Testis (tissue), 2 donors: ENCODE measurements at regions not wholly inside any gene's neighbourhood (a gene's known extent, or its start where the extent isn't known, plus 50 kb on each side); places are given as distances from the start of the nearest gene placed in this dataset.

Experiments used
- DNase-seq: peaks from one replicate; pipeline ENCODE4 v3.0.0-alpha.2; 2019
- H3K27ac ChIP-seq, 2 donors: fragments of 200-600 bp; sonication (generic); one replicate each; pipeline ENCODE4 v1.5.1; 2019
- H3K27me3 ChIP-seq: fragments of 200-600 bp; sonication (generic); one replicate; pipeline ENCODE4 v1.5.1; 2019
- H3K36me3 ChIP-seq: fragments of 200-600 bp; sonication (generic); one replicate; pipeline ENCODE4 v1.5.1; 2017; ENCODE audit warnings: low read depth; ENCODE audit errors: missing control alignments
- H3K4me1 ChIP-seq: fragments of 200-600 bp; sonication (generic); one replicate; pipeline ENCODE4 v1.5.1; 2019
- H3K4me3 ChIP-seq, 2 donors: fragments of 200-600 bp; sonication (generic); one replicate each; pipeline ENCODE4 v1.5.1; 2017 to 2019
- H3K9me3 ChIP-seq: fragments of 200-600 bp; sonication (generic); one replicate; pipeline ENCODE4 v1.5.1; 2017
- POLR2A ChIP-seq: fragments of 450-650 bp; IDR thresholded peaks from one replicate; pipeline ENCODE4 v1.6.1; 2017; ENCODE audit warnings: antibody characterized with exemption, mild to moderate bottlenecking, moderate library complexity
- WGBS, 2 donors: methylation state at CpG; one replicate each; pipeline ENCODE4 v1.1.5; 2018; 5-methylcytosine and 5-hydroxymethylcytosine counted together
- intact Hi-C: fragments of 100-400 bp; cut with DNase I; formaldehyde crosslinking; loops from one replicate; pipeline ENCODE4 v1.15.1; 2023; ENCODE audit warnings: low total_unique reads
- TF ChIP-seq, protein P1 (sequence below), 3 experiments: fragments of 450-650 bp in 2 of 3; fragments of 200-600 bp in 1 of 3; sonication (generic) in 1 of 3; IDR thresholded peaks; one replicate each; pipeline ENCODE4 v1.5.1; 2016 to 2019; ENCODE audit warnings: antibody characterized with exemption in 3 of 3, mild to moderate bottlenecking in 2 of 3, moderate library complexity in 1 of 3

DNA sequence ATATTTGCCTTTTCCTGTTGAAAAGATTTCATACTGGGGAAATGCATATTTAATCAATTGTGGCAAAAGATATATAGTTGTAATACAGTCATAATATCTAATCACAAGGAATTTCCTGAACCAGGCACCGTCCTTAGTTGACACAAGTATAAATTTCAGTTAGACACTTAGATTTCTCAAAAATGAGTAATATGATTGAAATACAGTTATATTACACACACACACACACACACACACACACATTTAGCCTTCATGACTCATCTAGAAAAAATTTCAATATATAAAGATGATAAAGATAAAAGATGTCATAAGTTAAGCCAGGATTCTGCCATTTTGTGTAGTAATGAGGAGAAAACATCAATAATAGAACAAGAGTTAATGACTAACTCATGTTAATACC is 258.4 kb upstream of the ZNF804A start:
- no peak overlapping the region for H3K4me3 ChIP-seq
- intact Hi-C loops, result no loop called here
- no peaks in the 10 kb centered on the region for H3K36me3 ChIP-seq
- 48 to 69% methylated on average over 1 of the region's 1 CpG for WGBS, 2 donors
- H3K27ac ChIP-seq, result no peak overlapping the region
- DNase-seq, result no peak
- no peaks in the 10 kb centered on the region for H3K27me3 ChIP-seq
- H3K4me1 ChIP-seq, result no peaks in the 10 kb centered on the region
- H3K9me3 ChIP-seq, result no peaks in the 10 kb centered on the region
- no peak for TF ChIP-seq POLR2A
- TF ChIP-seq, protein P1, sequence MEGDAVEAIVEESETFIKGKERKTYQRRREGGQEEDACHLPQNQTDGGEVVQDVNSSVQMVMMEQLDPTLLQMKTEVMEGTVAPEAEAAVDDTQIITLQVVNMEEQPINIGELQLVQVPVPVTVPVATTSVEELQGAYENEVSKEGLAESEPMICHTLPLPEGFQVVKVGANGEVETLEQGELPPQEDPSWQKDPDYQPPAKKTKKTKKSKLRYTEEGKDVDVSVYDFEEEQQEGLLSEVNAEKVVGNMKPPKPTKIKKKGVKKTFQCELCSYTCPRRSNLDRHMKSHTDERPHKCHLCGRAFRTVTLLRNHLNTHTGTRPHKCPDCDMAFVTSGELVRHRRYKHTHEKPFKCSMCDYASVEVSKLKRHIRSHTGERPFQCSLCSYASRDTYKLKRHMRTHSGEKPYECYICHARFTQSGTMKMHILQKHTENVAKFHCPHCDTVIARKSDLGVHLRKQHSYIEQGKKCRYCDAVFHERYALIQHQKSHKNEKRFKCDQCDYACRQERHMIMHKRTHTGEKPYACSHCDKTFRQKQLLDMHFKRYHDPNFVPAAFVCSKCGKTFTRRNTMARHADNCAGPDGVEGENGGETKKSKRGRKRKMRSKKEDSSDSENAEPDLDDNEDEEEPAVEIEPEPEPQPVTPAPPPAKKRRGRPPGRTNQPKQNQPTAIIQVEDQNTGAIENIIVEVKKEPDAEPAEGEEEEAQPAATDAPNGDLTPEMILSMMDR (IDR thresholded peaks at IDR 0.05), result no peak

- H3K27ac ChIP-seq, result no peak overlapping the region
- H3K4me1 ChIP-seq, result no peaks in the 10 kb centered on the region
- no peak for DNase-seq
- no peak for TF ChIP-seq POLR2A
- TF ChIP-seq, protein P1 (IDR thresholded peaks at IDR 0.05), result no peak
- H3K9me3 ChIP-seq, result no peaks in the 10 kb centered on the region
- WGBS, 2 donors, result 89 to 96% methylated on average over 2 of the region's 2 CpGs
- no peaks in the 10 kb centered on the region for H3K36me3 ChIP-seq
- H3K27me3 ChIP-seq, result no peaks in the 10 kb centered on the region
- H3K4me3 ChIP-seq, result no peak overlapping the region
- intact Hi-C loops, result no loop called here
Measured at GRCh38 chr2:184346338-184346862, 251.9 kb upstream of the ZNF804A start.

GRCh38 chr2:184351126-184351525 is 247.2 kb upstream of the ZNF804A start:
- 68 to 79% methylated on average over 1 of the region's 1 CpG for WGBS, 2 donors
- intact Hi-C loops, result no loop called here

DNA sequence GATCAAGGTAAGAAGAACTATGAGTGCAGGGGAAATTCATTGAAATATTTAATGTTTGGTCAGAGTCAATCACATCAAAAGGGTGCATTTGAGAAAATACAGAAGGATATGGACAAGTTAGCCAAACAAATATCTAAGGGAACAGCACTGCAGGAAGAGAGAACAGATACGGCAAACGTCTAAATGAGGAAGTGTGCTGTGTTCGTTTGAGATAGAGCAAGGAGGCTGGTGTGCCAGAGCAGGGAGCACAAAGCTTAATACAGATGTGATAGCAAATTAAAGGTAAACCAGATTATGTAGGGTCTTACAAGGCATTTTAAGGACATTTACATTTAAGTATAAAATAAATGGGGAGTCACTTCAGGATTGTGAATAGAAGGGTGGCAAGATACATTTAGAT is 241.3 kb upstream of the ZNF804A start:
- no peak for DNase-seq
- TF ChIP-seq, protein P1 (IDR thresholded peaks at IDR 0.05), result no peak
- no peak for TF ChIP-seq POLR2A
- Histone ChIP-seq H3K4me3 (no peak overlapping the region), H3K9me3 (no peaks in the 10 kb centered on the region), H3K27me3 (no peaks in the 10 kb centered on the region), H3K27ac (no peak overlapping the region), H3K36me3 (no peaks in the 10 kb centered on the region), H3K4me1 (no peaks in the 10 kb centered on the region)
- intact Hi-C loops, result no loop called here
- 60 to 65% methylated on average over 3 of the region's 3 CpGs for WGBS, 2 donors

More at GRCh38 chr2:184351126-184351525, 247.2 kb upstream of the ZNF804A start:
- DNase-seq, result no peak
- Histone ChIP-seq H3K27me3 (no peaks in the 10 kb centered on the region), H3K4me1 (no peaks in the 10 kb centered on the region), H3K4me3 (no peak overlapping the region), H3K27ac (no peak overlapping the region), H3K36me3 (no peaks in the 10 kb centered on the region), H3K9me3 (no peaks in the 10 kb centered on the region)
- TF ChIP-seq, protein P1 (IDR thresholded peaks at IDR 0.05), result no peak
- TF ChIP-seq POLR2A, result no peak

GRCh38 chr2:184359379-184359778 is 238.9 kb upstream of the ZNF804A start:
- H3K9me3 ChIP-seq, result no peaks in the 10 kb centered on the region
- no peak overlapping the region for H3K27ac ChIP-seq
- H3K36me3 ChIP-seq, result no peaks in the 10 kb centered on the region
- WGBS, 2 donors, result 56 to 78% methylated on average over 2 of the region's 2 CpGs
- no peak overlapping the region for H3K4me3 ChIP-seq
- H3K4me1 ChIP-seq, result no peaks in the 10 kb centered on the region
- intact Hi-C loops, result no loop called here
- no peak for TF ChIP-seq POLR2A
- TF ChIP-seq, protein P1 (IDR thresholded peaks at IDR 0.05), result no peak
- DNase-seq, result no peak
- no peaks in the 10 kb centered on the region for H3K27me3 ChIP-seq
